GM19324 (cell line): ENCODE measurements at regions not wholly inside any gene's neighbourhood (a gene's known extent, or its start where the extent isn't known, plus 50 kb on each side); places are given as distances from the start of the nearest gene placed in this dataset.

Experiments
- ATAC-seq: cut with Tn5 transposase; IDR thresholded peaks from one replicate; pipeline ENCODE4 v1.9.1; 2021; ENCODE audit warnings: mild to moderate bottlenecking, moderate library complexity; ENCODE audit not compliant: unreplicated experiment, low FRiP score

DNA sequence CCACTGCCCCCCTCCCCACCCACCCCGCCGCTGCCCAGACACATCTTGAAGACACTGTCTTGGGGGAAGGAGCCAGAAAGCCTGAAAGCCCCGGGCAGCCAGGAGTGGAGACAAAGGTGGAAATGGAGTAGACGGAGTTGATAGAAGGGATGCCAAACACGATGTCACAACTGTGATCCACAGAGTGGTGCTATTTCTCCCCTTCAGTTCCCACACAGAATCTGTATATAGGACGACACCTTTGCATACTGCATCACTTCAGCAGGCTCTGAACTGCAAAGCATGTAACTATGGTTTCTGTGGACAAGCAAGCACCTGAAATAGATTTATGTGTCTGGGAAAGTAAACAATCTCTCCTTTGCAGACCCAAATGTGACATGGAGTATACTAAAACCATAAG is 56.4 kb upstream of the F13A1 start:
- no peak for ATAC-seq

GRCh38 chr6:6377621-6378020 is 57.2 kb upstream of the F13A1 start:
- ATAC-seq = no peak

GRCh38 chr6:6379573-6379972 is 59.1 kb upstream of the F13A1 start:
- ATAC-seq = no peak

- no peak for ATAC-seq
Observed at GRCh38 chr6:6384520-6384919, 64.1 kb upstream of the F13A1 start.

- ATAC-seq = no peak
Observed at GRCh38 chr6:6386010-6386409, 65.5 kb upstream of the F13A1 start.

DNA sequence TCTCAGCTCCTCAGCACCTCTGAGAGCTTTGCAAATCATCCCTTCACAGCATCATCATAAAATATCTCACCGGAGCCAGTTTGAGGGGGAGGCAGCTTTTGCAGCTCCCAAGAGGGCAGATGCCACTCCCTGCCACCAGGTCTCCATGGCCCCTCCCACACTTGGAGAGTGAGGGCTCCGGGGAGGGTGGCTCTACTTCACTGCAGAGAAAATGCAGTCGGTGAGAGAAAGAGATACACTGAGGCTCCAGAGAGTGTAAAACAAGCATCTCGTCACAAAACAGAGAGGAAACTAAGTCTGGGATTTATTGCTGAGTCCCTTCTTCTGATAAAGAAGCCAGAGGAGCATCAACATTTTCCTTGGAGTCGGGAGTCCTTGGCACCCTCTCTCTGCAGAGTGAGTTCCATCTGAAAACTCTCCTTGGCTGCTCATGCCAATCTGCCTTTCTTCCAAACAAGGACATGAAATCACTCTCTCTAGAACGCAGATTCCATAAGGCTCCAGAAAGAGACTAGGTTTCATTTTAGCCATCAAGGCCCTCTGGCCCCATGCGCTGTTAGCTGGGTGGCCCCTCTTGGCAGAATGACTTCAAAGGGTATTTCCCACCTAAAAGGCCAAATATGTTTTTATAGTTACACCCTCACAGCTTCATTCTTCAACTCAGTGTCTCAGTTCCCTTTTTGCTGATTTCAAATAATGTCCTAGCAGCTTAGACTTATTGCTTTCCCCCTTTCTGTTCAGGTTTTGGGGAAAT is 70.6 kb upstream of the F13A1 start:
- peak; percentile 55 for ATAC-seq

- peak; percentile 79 for ATAC-seq
Observed at GRCh38 chr6:6392214-6393068, 72.0 kb upstream of the F13A1 start.

DNA sequence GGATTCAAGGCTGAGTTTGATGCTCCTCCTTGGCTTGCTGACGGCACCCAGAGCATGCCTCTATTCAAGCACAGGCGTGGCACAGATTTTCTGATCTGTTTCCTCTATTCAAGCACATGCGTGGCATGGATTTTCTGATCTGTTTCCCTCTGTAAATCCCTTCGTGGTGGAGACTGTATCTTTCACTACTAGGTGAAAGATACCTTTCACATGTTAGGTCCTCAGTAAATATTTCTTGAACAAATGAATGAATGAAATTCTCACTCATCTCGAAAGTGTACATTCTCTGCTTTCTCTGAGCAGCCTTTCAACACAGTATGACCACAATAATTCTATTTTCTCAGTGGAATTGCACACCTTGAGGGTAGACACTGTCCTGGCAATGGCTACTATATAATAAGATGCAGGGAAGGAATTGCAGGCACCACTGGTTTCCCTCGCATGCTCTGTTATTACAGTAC is 72.6 kb upstream of the F13A1 start:
- peak; percentile 27 for ATAC-seq

GRCh38 chr6:6395581-6396197 is 75.2 kb upstream of the F13A1 start:
- no peak for ATAC-seq

DNA sequence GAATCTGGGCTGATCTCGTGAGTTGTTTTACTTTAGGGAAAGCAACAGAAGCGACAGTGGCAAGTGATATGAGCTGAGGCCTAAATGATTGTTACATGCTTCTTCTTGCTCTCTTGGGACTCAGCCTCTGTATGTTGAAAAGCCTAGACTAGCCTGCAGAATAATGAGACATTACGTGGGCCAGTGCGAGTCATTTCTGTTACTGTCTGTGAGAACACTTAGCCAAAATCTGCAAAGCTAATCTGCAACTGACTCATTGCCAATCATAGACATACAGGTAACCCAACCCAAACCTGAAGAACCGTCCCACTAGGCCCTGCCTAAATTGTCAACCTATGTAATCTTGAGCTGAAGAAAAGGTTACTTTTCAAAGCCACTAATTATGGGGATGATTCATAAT is 77.4 kb upstream of the F13A1 start:
- no peak for ATAC-seq

- ATAC-seq = no peak
Observed at GRCh38 chr6:6399568-6399967, 79.1 kb upstream of the F13A1 start.

GRCh38 chr6:6401401-6401800 is 80.9 kb upstream of the F13A1 start:
- no peak for ATAC-seq

GRCh38 chr6:6402006-6402405 is 81.5 kb upstream of the F13A1 start:
- ATAC-seq = no peak

GRCh38 chr6:6402591-6402990 is 82.1 kb upstream of the F13A1 start:
- ATAC-seq = no peak

- no peak for ATAC-seq
Observed at GRCh38 chr6:6405031-6405430, 84.6 kb upstream of the F13A1 start.

DNA sequence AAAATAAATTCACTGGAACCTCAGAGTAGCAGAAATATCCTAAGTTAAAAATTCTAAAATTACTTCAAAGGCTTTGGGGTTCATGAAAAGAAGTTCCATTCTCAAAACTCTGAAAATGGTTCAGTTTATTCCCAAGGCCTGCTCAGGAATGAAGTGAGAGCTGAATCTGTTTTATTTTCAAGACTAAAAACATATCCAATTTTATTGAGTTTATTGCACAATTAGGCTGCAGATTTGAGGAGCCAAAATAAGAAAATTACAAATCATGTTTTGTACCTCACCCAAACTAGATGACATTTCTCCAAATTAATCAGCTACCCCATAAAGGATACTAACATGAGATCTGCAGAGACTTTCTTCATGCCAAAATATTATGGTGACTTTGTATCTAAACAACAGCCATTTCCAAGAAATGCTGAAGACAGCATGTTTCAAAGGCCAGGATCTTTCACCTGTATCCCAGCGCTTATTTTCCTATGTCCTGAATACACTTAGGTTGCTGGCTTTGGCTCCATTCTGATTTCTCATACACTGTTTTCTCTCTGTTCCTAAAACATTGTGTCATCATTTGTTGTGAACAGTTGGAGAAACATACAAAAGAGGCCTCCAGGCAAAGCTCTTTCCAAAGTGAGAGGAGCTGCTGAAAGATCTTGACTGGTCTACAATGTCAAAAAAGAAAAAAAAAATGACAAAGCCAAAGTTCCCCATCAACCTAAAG is 85.7 kb upstream of the F13A1 start:
- no peak for ATAC-seq

DNA sequence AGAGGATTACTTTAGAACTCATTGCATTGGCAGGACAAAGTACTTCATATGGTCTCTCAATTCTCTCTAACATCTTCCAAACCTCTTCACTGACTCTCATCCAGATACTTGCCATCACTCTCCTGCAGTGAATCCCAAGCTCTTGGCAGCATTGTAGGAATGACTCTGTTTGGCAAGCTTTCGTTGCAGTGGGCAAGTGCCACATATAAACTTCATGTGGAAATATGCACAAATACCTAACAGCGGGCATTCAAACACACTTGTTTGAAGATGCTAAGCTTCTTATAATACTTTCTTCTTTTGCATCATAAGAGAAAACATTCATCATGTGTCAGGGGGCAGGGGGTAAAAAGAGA is 86.2 kb upstream of the F13A1 start:
- ATAC-seq = no peak

- peak; percentile 93 for ATAC-seq
Observed at GRCh38 chr6:6407071-6407741, 86.7 kb upstream of the F13A1 start.

DNA sequence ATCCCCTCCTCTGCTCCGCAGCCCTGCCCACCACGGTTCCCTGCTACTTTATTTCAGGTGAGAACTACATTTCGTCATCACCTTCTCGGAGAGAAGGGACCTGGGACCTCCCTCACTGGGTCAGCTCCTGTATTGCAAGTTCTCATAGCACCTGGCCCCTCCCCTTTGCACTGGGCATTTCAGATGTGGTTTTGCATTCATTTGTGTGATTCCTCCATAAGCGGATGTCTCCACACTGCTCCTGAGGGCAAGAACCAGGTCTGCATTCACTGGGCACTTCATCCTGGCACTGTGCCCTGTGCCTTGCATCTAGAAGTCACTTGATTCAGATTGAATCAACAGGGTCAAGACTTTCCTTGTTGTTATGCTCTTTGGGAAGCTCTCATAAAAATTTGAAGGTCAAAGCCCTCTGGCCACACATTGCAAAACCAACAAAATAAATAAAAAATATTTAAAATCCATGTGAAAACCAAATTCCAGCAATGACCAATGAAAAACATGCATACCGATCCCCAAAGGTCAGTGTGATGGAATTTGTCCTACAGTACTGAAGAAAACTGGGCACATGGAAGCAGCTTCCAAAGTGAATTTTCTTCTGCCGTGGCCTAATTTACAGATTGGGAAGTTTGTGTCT is 89.1 kb upstream of the F13A1 start:
- ATAC-seq = no peak

- no peak for ATAC-seq
Observed at GRCh38 chr6:6411115-6411514, 90.7 kb upstream of the F13A1 start.
